KMS-11 (cell line): ENCODE measurements at regions not wholly inside any gene's neighbourhood (a gene's known extent, or its start where the extent isn't known, plus 50 kb on each side); places are given as distances from the start of the nearest gene placed in this dataset.

Experiments used
- H2AFZ ChIP-seq: fragments of 200-600 bp; sonication (generic); 2 replicates; pipeline ENCODE4 v1.6.1; 2016; ENCODE audit warnings: antibody characterized with exemption, mixed run types, low read depth
- H3K27ac ChIP-seq: fragments of 200-600 bp; sonication (generic); 2 replicates; pipeline ENCODE4 v1.6.1; 2016; ENCODE audit warnings: mild to moderate bottlenecking, mixed run types
- H3K27me3 ChIP-seq: fragments of 200-600 bp; sonication (generic); 2 replicates; pipeline ENCODE4 v1.6.1; 2017; ENCODE audit warnings: mild to moderate bottlenecking, low read depth, mixed run types, moderate library complexity; ENCODE audit not compliant: insufficient read depth
- H3K36me3 ChIP-seq: fragments of 200-600 bp; sonication (generic); 2 replicates; pipeline ENCODE4 v1.6.1; 2017; ENCODE audit warnings: mild to moderate bottlenecking, mixed run types; ENCODE audit not compliant: insufficient read depth
- H3K4me1 ChIP-seq: fragments of 200-600 bp; sonication (generic); 2 replicates; pipeline ENCODE4 v1.6.1; 2016; ENCODE audit warnings: mild to moderate bottlenecking, low read depth, mixed run types; ENCODE audit not compliant: poor library complexity, severe bottlenecking
- H3K4me2 ChIP-seq: fragments of 200-600 bp; sonication (generic); 2 replicates; pipeline ENCODE4 v1.7.0; 2016; ENCODE audit warnings: mild to moderate bottlenecking, mixed run types
- H3K4me3 ChIP-seq: fragments of 200-600 bp; sonication (generic); IDR thresholded peaks from 2 replicates; pipeline ENCODE4 v1.6.1; 2017; ENCODE audit warnings: low read depth, low read length, mixed read lengths; ENCODE audit not compliant: insufficient read depth
- H3K79me2 ChIP-seq: fragments of 200-600 bp; sonication (generic); 2 replicates; pipeline ENCODE4 v1.6.1; 2016; ENCODE audit warnings: low read depth, mixed run types; ENCODE audit not compliant: insufficient read depth
- H3K9ac ChIP-seq: fragments of 200-600 bp; sonication (generic); 2 replicates; pipeline ENCODE4 v1.6.1; 2016; ENCODE audit warnings: mild to moderate bottlenecking, mixed run types
- H4K20me1 ChIP-seq: fragments of 200-600 bp; sonication (generic); 2 replicates; pipeline ENCODE4 v1.6.1; 2016; ENCODE audit warnings: mild to moderate bottlenecking, mixed run types; ENCODE audit not compliant: insufficient read depth
- TF ChIP-seq, protein P1 (sequence below): fragments of 200-600 bp; sonication (generic); conservative IDR thresholded peaks from 2 replicates; pipeline ENCODE4 v1.6.1; 2017; ENCODE audit warnings: low read depth, mild to moderate bottlenecking, antibody characterized with exemption, low read length, moderate library complexity, mixed read lengths

DNA sequence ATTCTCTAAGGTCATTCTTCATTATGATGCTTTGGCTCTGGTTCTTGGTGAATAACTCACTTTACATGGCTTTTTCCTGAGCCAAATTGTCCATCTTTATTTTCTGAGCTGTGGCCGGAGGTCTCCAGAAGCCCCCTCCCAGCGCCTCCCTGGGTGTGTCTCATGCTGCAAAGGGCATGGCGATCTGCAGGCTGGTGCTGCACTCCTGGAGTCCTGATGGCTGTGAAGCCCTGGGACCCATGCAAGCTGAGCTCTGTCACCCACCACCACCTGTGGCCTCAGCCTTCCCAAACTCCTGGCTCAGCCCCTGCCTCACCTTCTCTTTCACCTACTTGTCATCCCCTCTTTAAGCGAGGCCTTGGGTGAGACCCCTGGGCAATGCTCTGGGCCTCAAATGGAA lies 96.9 kb downstream of the CEBPB start:
- Histone ChIP-seq H3K4me3 (no peak overlapping the region), H3K27ac (no peak overlapping the region), H3K79me2 (no peaks in the 10 kb centered on the region), H3K9ac (no peak overlapping the region), H4K20me1 (no peaks in the 10 kb centered on the region), H3K27me3 (peaks cover 78% of the 10 kb centered on the region), H2AFZ (no peak overlapping the region), H3K4me1 (no peaks in the 10 kb centered on the region), H3K4me2 (no peak overlapping the region), H3K36me3 (no peaks in the 10 kb centered on the region)
- TF ChIP-seq, protein P1, sequence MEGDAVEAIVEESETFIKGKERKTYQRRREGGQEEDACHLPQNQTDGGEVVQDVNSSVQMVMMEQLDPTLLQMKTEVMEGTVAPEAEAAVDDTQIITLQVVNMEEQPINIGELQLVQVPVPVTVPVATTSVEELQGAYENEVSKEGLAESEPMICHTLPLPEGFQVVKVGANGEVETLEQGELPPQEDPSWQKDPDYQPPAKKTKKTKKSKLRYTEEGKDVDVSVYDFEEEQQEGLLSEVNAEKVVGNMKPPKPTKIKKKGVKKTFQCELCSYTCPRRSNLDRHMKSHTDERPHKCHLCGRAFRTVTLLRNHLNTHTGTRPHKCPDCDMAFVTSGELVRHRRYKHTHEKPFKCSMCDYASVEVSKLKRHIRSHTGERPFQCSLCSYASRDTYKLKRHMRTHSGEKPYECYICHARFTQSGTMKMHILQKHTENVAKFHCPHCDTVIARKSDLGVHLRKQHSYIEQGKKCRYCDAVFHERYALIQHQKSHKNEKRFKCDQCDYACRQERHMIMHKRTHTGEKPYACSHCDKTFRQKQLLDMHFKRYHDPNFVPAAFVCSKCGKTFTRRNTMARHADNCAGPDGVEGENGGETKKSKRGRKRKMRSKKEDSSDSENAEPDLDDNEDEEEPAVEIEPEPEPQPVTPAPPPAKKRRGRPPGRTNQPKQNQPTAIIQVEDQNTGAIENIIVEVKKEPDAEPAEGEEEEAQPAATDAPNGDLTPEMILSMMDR = no peak

DNA sequence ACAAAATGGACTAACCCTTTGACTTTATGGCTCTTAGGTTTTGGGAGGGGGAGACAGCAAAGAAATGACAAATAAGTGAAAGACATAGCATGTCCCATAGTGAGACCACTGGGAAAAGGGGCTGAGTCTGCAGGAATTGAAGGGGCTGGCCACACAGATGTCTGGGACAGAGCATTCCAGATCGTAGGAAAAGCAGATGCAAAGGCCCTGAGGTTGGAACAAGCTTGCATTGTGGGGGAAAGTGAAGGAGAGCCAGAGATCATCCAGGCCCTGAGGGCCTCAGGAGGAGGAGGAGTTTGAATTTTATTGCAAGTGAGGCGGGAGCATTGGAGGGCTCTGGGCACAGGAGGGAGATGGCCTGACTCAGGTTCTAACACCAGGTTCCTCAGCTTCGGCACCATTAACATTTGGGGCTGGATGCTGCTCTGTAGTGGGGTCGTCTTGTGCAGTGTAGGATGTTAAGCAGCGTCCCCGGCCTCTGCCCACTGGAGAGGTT lies 97.5 kb downstream of the CEBPB start:
- Histone ChIP-seq H3K4me2 (no peak overlapping the region), H2AFZ (no peak overlapping the region), H3K36me3 (no peaks in the 10 kb centered on the region), H3K9ac (no peak overlapping the region), H3K4me3 (no peak overlapping the region), H3K4me1 (no peaks in the 10 kb centered on the region), H3K79me2 (no peaks in the 10 kb centered on the region), H4K20me1 (no peaks in the 10 kb centered on the region), H3K27ac (no peak overlapping the region), H3K27me3 (peaks cover 72% of the 10 kb centered on the region)
- TF ChIP-seq, protein P1 = no peak

DNA sequence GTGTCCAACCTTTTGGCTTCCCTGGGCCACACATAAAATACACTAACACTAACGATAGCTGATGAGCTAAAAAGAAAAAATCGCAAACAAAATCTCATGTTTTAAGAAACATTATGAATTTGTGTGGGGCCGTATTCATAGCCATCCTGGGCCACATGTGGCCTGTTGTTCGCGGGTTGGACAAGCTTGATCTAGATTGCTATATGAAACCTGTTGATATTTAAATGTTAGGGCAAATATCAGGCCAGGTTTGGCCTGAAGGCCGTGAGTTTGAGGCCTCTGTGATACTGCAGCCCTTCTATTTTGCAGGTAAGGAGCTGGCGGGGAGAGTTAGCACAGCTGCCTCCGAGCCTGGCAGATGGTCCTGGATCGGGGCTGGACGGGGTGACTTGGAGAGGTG lies 99.0 kb downstream of the CEBPB start:
- no peaks in the 10 kb centered on the region for H3K79me2 ChIP-seq
- TF ChIP-seq, protein P1 = no peak

DNA sequence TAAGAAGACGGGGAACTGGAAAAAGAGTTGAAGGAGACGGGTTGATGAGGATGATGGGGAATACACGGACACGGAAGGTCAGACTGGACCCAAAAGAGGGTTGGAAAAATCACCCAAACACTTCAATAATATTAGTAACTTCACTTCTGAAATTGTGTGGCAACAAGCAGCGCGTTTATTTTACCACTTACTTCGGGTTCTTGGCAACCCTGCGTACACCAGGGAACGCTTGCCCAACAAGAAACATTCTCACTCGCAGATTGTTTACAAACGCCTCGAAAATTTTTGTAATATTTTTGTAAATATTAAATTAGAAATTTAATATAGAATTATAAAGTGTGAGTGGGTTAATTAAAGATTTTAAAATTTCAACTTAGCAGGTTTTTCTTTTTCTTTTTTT lies 99.5 kb downstream of the CEBPB start:
- TF ChIP-seq, protein P1 = no peak
- no peaks in the 10 kb centered on the region for H3K4me1 ChIP-seq
- H2AFZ ChIP-seq = no peak overlapping the region

More for the DNA sequence above, 99.0 kb downstream of the CEBPB start:
- Histone ChIP-seq H3K27ac (no peak overlapping the region), H3K4me3 (no peak overlapping the region), H3K9ac (no peak overlapping the region), H4K20me1 (no peaks in the 10 kb centered on the region), H3K4me2 (no peak overlapping the region), H3K27me3 (peaks cover 64% of the 10 kb centered on the region), H2AFZ (no peak overlapping the region), H3K36me3 (no peaks in the 10 kb centered on the region), H3K4me1 (no peaks in the 10 kb centered on the region)

More for the DNA sequence above, 99.5 kb downstream of the CEBPB start:
- Histone ChIP-seq H3K36me3 (no peaks in the 10 kb centered on the region), H4K20me1 (no peaks in the 10 kb centered on the region), H3K27me3 (peaks cover 62% of the 10 kb centered on the region), H3K27ac (no peak overlapping the region), H3K4me3 (no peak overlapping the region), H3K79me2 (no peaks in the 10 kb centered on the region), H3K4me2 (no peak overlapping the region), H3K9ac (no peak overlapping the region)
